Thyroid gland (tissue), 4 donors: ENCODE measurements at regions not wholly inside any gene's neighbourhood (a gene's known extent, or its start where the extent isn't known, plus 50 kb on each side); places are given as distances from the start of the nearest gene placed in this dataset.

Source experiments
- POLR2A ChIP-seq, 2 donors: fragments of 450-650 bp; IDR thresholded peaks; one replicate each; pipeline ENCODE4 v1.6.1; 2017; ENCODE audit warnings: antibody characterized with exemption in 2 of 2, mild to moderate bottlenecking in 2 of 2, moderate library complexity in 1 of 2
- TF ChIP-seq, protein P1 (sequence below), 6 experiments: fragments of 200-600 bp in 3 of 6; fragments of 450-650 bp in 3 of 6; sonication (generic) in 3 of 6; IDR thresholded peaks; one replicate each; pipeline ENCODE4 v1.5.1; 2016 to 2019; ENCODE audit warnings: antibody characterized with exemption in 6 of 6, mild to moderate bottlenecking in 2 of 6, inconsistent platforms in 1 of 6, moderate library complexity in 1 of 6

DNA sequence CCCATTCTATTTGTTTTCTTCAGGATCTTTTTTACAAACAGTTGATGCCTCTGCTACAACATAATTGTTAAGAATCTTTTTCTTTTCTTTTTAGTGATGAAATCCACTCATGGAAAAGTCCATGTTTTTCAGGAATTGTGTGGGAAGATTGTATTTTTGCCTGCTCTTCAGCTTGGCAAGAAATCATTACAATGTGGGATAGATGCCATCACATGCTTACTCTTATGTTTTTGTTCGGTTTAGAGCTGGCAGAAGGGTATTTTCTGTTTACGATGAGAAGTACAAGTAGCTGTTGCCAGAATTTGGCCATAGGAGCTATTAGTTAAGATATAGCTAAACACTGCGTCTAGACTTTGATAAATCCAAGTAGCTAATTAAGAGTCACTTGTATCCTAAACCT lies 2585.3 kb downstream of the ARAP2 start:
- TF ChIP-seq, protein P1, sequence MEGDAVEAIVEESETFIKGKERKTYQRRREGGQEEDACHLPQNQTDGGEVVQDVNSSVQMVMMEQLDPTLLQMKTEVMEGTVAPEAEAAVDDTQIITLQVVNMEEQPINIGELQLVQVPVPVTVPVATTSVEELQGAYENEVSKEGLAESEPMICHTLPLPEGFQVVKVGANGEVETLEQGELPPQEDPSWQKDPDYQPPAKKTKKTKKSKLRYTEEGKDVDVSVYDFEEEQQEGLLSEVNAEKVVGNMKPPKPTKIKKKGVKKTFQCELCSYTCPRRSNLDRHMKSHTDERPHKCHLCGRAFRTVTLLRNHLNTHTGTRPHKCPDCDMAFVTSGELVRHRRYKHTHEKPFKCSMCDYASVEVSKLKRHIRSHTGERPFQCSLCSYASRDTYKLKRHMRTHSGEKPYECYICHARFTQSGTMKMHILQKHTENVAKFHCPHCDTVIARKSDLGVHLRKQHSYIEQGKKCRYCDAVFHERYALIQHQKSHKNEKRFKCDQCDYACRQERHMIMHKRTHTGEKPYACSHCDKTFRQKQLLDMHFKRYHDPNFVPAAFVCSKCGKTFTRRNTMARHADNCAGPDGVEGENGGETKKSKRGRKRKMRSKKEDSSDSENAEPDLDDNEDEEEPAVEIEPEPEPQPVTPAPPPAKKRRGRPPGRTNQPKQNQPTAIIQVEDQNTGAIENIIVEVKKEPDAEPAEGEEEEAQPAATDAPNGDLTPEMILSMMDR (IDR thresholded peaks at IDR 0.05), result no peak
- TF ChIP-seq POLR2A (IDR thresholded peaks at IDR 0.05), result no peak
